Neural cell (in vitro differentiated cells): ENCODE measurements at regions not wholly inside any gene's neighbourhood (a gene's known extent, or its start where the extent isn't known, plus 50 kb on each side); places are given as distances from the start of the nearest gene placed in this dataset.

ENCODE experiments used
- H2AFZ ChIP-seq: fragments of 200-600, 300-800 bp; sonication (generic), shearing (Covaris generic); 2 replicates; pipeline ENCODE4 v1.6.0; 2014; ENCODE audit warnings: low read depth, mild to moderate bottlenecking, antibody characterized with exemption, low read length, moderate library complexity
- H3F3A ChIP-seq: fragments of 200-600 bp; shearing (Covaris generic); 2 replicates; pipeline ENCODE4 v1.6.1; 2016; ENCODE audit warnings: mild to moderate bottlenecking, moderate library complexity, mixed read lengths, antibody characterized with exemption, low read length; ENCODE audit not compliant: insufficient read depth, poor library complexity, severe bottlenecking
- H3K27ac ChIP-seq: fragments of 200-600, 300-800 bp; sonication (generic), shearing (Covaris generic); 2 replicates; pipeline ENCODE4 v1.5.1; 2014; ENCODE audit warnings: mild to moderate bottlenecking, low read length, moderate library complexity
- H3K27me3 ChIP-seq: fragments of 300-800, 200-600 bp; sonication (generic), shearing (Covaris generic); 2 replicates; pipeline ENCODE4 v1.6.0; 2014; ENCODE audit warnings: mild to moderate bottlenecking, low read depth, low read length, moderate library complexity; ENCODE audit not compliant: insufficient read depth
- H3K36me3 ChIP-seq: fragments of 300-800, 200-600 bp; sonication (generic), shearing (Covaris generic); 2 replicates; pipeline ENCODE4 v1.5.1; 2014; ENCODE audit warnings: mild to moderate bottlenecking, antibody characterized with exemption, low read length, moderate library complexity; ENCODE audit not compliant: insufficient read depth
- H3K4me2 ChIP-seq: fragments of 300-800, 200-600 bp; sonication (generic), shearing (Covaris generic); 2 replicates; pipeline ENCODE4 v1.6.0; 2014; ENCODE audit warnings: mild to moderate bottlenecking, low read length
- H3K4me3 ChIP-seq: fragments of 300-800, 200-600 bp; sonication (generic), shearing (Covaris generic); 2 replicates; pipeline ENCODE4 v1.5.1; 2014; ENCODE audit warnings: mild to moderate bottlenecking, low read length, moderate library complexity
- H3K79me2 ChIP-seq: fragments of 200-600 bp; shearing (Covaris generic); replicated peaks from 2 replicates; pipeline ENCODE4 v1.6.0; 2014; ENCODE audit warnings: mild to moderate bottlenecking, low read length, moderate library complexity; ENCODE audit not compliant: insufficient read depth
- H3K9ac ChIP-seq: fragments of 300-800, 200-600 bp; sonication (generic), shearing (Covaris generic); 2 replicates; pipeline ENCODE4 v1.6.1; 2016; ENCODE audit warnings: mild to moderate bottlenecking, low read length, mixed read lengths
- H3K9me2 ChIP-seq: fragments of 200-600 bp; shearing (Covaris generic); 2 replicates; pipeline ENCODE4 v1.6.1; 2016; ENCODE audit warnings: mild to moderate bottlenecking, low read length, mixed read lengths; ENCODE audit not compliant: insufficient read depth
- H3K9me3 ChIP-seq: fragments of 200-600, 300-800 bp; sonication (generic), shearing (Covaris generic); 2 replicates; pipeline ENCODE4 v1.6.1; 2016; ENCODE audit warnings: mild to moderate bottlenecking, mixed run types, low read length, moderate library complexity, mixed read lengths
- H4K20me1 ChIP-seq: fragments of 200-600 bp; shearing (Covaris generic); 2 replicates; pipeline ENCODE4 v1.6.1; 2016; ENCODE audit warnings: mild to moderate bottlenecking, mixed run types; ENCODE audit not compliant: insufficient read depth
- CTCF ChIP-seq: fragments of 450-650 bp; IDR thresholded peaks from 2 replicates; pipeline ENCODE4 v1.5.1; 2014; ENCODE audit warnings: antibody characterized with exemption, mild to moderate bottlenecking, moderate library complexity; ENCODE audit not compliant: poor library complexity, severe bottlenecking
- EP300 ChIP-seq: fragments of 450-650 bp; conservative IDR thresholded peaks from 2 replicates; pipeline ENCODE4 v1.6.1; 2014; ENCODE audit warnings: antibody characterized with exemption, mild to moderate bottlenecking, moderate library complexity; ENCODE audit not compliant: poor library complexity, severe bottlenecking
- EZH2 ChIP-seq: fragments of 200-600, 300-800 bp; shearing (Covaris generic), sonication (generic); IDR thresholded peaks from 2 replicates; pipeline ENCODE4 v1.6.1; 2014; ENCODE audit warnings: antibody characterized with exemption, low read length, borderline replicate concordance, mild to moderate bottlenecking; ENCODE audit not compliant: insufficient read depth, poor library complexity, severe bottlenecking
- MXI1 ChIP-seq: fragments of 450-650 bp; conservative IDR thresholded peaks from 2 replicates; pipeline ENCODE4 v1.6.1; 2014; ENCODE audit warnings: antibody characterized with exemption, mild to moderate bottlenecking; ENCODE audit not compliant: poor library complexity, severe bottlenecking
- POLR2AphosphoS5 ChIP-seq: IDR thresholded peaks from 2 replicates; pipeline ENCODE4 v1.6.1; 2012
- RAD21 ChIP-seq: fragments of 450-650 bp; conservative IDR thresholded peaks from 2 replicates; pipeline ENCODE4 v1.6.1; 2014; ENCODE audit warnings: antibody characterized with exemption, mild to moderate bottlenecking, moderate library complexity
- REST ChIP-seq: IDR thresholded peaks from 2 replicates; pipeline ENCODE4 v1.6.1; 2012; ENCODE audit warnings: borderline replicate concordance
- SMC3 ChIP-seq: fragments of 450-650 bp; conservative IDR thresholded peaks from 2 replicates; pipeline ENCODE4 v1.6.1; 2014; ENCODE audit warnings: antibody characterized with exemption, mild to moderate bottlenecking, moderate library complexity; ENCODE audit not compliant: poor library complexity
- TAF1 ChIP-seq: IDR thresholded peaks from 2 replicates; pipeline ENCODE4 v1.6.1; 2012; ENCODE audit warnings: low read depth

DNA sequence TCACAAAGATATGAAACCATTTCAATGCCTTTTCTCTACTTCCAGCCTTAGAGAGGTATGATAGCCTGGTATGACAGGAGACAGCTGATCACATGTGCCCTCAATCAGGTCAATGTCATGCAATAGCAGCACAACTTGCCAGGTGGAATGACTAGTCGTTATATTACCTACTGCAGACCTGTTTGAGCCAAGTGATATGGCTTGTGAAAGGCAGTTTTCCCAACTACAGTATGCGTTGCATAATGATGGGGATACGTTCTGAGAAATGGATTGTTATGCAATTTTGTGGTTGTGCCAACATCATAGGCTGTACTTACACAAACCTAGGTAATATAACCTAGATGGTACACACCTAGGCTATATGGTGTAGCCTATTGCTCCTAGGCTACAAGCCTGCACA lies 262.8 kb downstream of the ICOS start:
- H3K79me2 ChIP-seq, result no peaks in the 10 kb centered on the region
- no peak overlapping the region for H2AFZ ChIP-seq
- no peaks in the 10 kb centered on the region for H3K9me3 ChIP-seq
- no peaks in the 10 kb centered on the region for H3K36me3 ChIP-seq
- H3F3A ChIP-seq, result no peaks in the 10 kb centered on the region
- no peaks in the 10 kb centered on the region for H3K9me2 ChIP-seq
- no peak for TF ChIP-seq RAD21
- TF ChIP-seq CTCF, result no peak
- no peak for TF ChIP-seq POLR2AphosphoS5
- TF ChIP-seq EZH2, result no peak
- no peak for TF ChIP-seq REST
- no peak for TF ChIP-seq SMC3
- no peak for TF ChIP-seq MXI1
- no peak for TF ChIP-seq EP300
- no peak for TF ChIP-seq TAF1
- no peak overlapping the region for H3K9ac ChIP-seq
- H3K4me3 ChIP-seq, result no peak overlapping the region
- no peak overlapping the region for H3K4me2 ChIP-seq
- H4K20me1 ChIP-seq, result no peaks in the 10 kb centered on the region
- no peaks in the 10 kb centered on the region for H3K27me3 ChIP-seq
- no peak overlapping the region for H3K27ac ChIP-seq

DNA sequence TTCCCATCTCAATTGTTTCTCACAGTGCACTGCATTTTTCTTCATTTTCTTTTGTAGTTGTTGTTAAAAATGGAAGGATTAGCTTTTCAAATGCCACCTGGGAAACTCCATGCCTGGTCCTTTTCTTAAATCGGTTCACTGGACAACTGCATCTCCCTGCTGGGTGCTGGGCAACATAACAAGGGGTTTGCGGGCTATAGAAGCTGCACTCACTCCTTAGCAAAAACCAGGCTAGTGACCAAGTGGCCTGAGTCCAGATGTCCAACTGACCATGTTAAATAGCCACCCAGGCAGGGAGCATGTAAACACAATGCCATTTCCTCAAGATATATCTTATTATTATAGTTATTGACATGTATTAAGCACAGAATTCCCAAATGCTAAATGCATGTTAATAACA lies 264.9 kb downstream of the ICOS start:
- Histone ChIP-seq H3K9me2 (no peaks in the 10 kb centered on the region), H3K27ac (no peak overlapping the region), H2AFZ (no peak overlapping the region), H3K9me3 (no peaks in the 10 kb centered on the region), H3K27me3 (no peaks in the 10 kb centered on the region), H4K20me1 (no peaks in the 10 kb centered on the region), H3F3A (no peaks in the 10 kb centered on the region), H3K36me3 (no peaks in the 10 kb centered on the region), H3K79me2 (no peaks in the 10 kb centered on the region), H3K4me3 (no peak overlapping the region), H3K9ac (no peak overlapping the region), H3K4me2 (no peak overlapping the region)
- no peak for TF ChIP-seq EZH2
- no peak for TF ChIP-seq CTCF
- no peak for TF ChIP-seq MXI1
- no peak for TF ChIP-seq REST
- no peak for TF ChIP-seq SMC3
- TF ChIP-seq RAD21, result no peak
- no peak for TF ChIP-seq TAF1
- TF ChIP-seq EP300, result no peak
- no peak for TF ChIP-seq POLR2AphosphoS5
